Pancreas (tissue), 10 donors: ENCODE measurements at regions not wholly inside any gene's neighbourhood (a gene's known extent, or its start where the extent isn't known, plus 50 kb on each side); places are given as distances from the start of the nearest gene placed in this dataset.

ENCODE experiments used
- ATAC-seq, 4 donors: fragments of 200-7000 bp; cut with Tn5 transposase; one replicate each; pipeline versions ENCODE4 v1.8.0 to v1.9.1; 2020; ENCODE audit warnings: mild to moderate bottlenecking in 4 of 4, moderate library complexity in 4 of 4
- DNase-seq, 6 donors: peaks; one replicate each; pipeline ENCODE4 v3.0.0-alpha.2; 2020
- FAIRE-seq: peaks from 2 replicates; lab custom pipeline; 2012; peaks lifted over from hg19 to GRCh38; lab: Jason Lieb, UNC
- H3K27ac ChIP-seq, 4 donors: fragments of 200-600 bp; sonication (generic); 1 replicate in 3 of 4; 2 replicates in 1 of 4; pipeline versions ENCODE4 v1.5.0 to v1.8.0; 2020
- H3K27me3 ChIP-seq, 4 donors: fragments of 200-600 bp; one replicate each; pipeline ENCODE4 v1.8.0; 2021
- H3K36me3 ChIP-seq, 3 donors: fragments of 200-600 bp; sonication (generic) in 1 of 3; one replicate each; pipeline versions ENCODE4 v1.5.0 to v1.8.0; 2020 to 2021
- H3K4me1 ChIP-seq, 3 donors: fragments of 200-600 bp; one replicate each; pipeline ENCODE4 v1.8.0; 2021
- H3K4me3 ChIP-seq, 4 donors: fragments of 200-600 bp; sonication (generic) in 2 of 4; one replicate each; pipeline versions ENCODE4 v1.5.0 to v1.8.0; 2020 to 2021
- H3K9me3 ChIP-seq, 4 donors: fragments of 200-600 bp; one replicate each; pipeline ENCODE4 v1.8.0; 2021
- CTCF ChIP-seq, 4 donors: fragments of 200-600 bp; sonication (generic) in 3 of 4; IDR thresholded peaks; one replicate each; pipeline versions ENCODE4 v1.5.0 to v1.8.0; 2021; ENCODE audit warnings: antibody characterized with exemption in 4 of 4
- WGBS, 2 donors: extraction: QIAGEN DNeasy Blood & Tissue Kit; methylation state at CpG; one replicate each; pipeline ENCODE4 v1.1.7; 2013; 5-methylcytosine and 5-hydroxymethylcytosine counted together
- intact Hi-C, 3 donors: fragments of 100-400 bp; cut with DNase I; formaldehyde crosslinking; loops; one replicate each; pipeline versions ENCODE4 v1.11.1 to v1.14.2; 2022
- donor health status: healthy with polysubstance abuse.
- donor health status: DM: no; HTN: no; CAD: no; lungs with moderate emphysema.
- donor health status: DM: no; HTN: no; CAD: no.
- donor health status: control.
- donor health status: control.
- donor health status: Bipolar disorder and iron deficiency.
- donor health status: DM: yes; HTN: yes; CAD: no.
- donor health status: DM: no; HTN: no; CAD: no.
- donor health status: DM: no; HTN: no; CAD: no.
- donor health status: DM: yes; HTN: yes; CAD: no.

GRCh38 chr11:69965821-69966582 lies 112.1 kb upstream of the ANO1 start:
- Histone ChIP-seq H3K4me1 (no peaks in the 10 kb centered on the region), H3K4me3 (no peak overlapping the region), H3K27me3 (no peaks in the 10 kb centered on the region), H3K9me3 (no peaks in the 10 kb centered on the region), H3K36me3 (no peaks in the 10 kb centered on the region), H3K27ac (no peak overlapping the region)
- intact Hi-C loops: no loop called here
- ATAC-seq (peak in 2 of 4 donors; percentile 39 to 50), FAIRE-seq (no peak), DNase-seq (no peak)
- 31 to 38% methylated on average over 20 of the region's 20 CpGs for WGBS, 2 donors
- no peak for TF ChIP-seq CTCF (IDR thresholded peaks at IDR 0.05)

GRCh38 chr11:69966583-69966835 lies 111.6 kb upstream of the ANO1 start:
- no peak for FAIRE-seq

DNA sequence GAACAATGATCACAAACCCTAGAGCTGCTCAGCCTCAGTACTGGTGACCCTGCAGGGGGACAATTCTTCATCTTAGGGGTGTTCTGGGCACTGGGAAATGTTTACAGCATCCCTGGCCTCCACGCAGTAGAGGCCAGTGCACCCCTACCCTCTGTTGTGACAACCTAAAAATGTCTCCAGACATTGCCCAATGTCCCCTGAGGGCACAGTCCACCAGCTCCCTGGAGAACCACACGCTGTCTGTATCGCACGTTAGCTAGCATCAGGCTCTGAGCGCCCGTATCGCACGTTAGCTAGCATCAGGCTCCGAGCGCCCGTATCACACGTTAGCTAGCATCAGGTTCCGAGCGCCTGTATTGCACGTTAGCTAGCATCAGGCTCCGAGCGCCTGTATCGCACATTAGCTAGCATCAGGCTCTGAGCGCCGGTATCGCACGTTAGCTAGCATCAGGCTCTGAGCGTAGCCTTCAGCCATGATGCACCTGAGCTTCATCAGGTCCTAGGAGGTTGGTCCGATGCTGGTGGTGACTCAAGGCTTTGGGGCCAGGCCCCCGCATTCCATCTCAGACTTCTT lies 111.1 kb upstream of the ANO1 start:
- ATAC-seq (no peak), FAIRE-seq (no peak), DNase-seq (no peak)
- no peaks in the 10 kb centered on the region for H3K4me1 ChIP-seq
- H3K27me3 ChIP-seq: no peaks in the 10 kb centered on the region
- WGBS, 2 donors: 84 to 85% methylated on average over 25 of the region's 25 CpGs
- intact Hi-C loops: no loop called here
- H3K9me3 ChIP-seq: no peaks in the 10 kb centered on the region
- no peaks in the 10 kb centered on the region for H3K36me3 ChIP-seq
- TF ChIP-seq CTCF (IDR thresholded peaks at IDR 0.05): no peak
- no peak overlapping the region for H3K27ac ChIP-seq
- H3K4me3 ChIP-seq: no peak overlapping the region

More at GRCh38 chr11:69966583-69966835, 111.6 kb upstream of the ANO1 start:
- H3K4me1 ChIP-seq: no peaks in the 10 kb centered on the region
- intact Hi-C loops: no loop called here
- H3K4me3 ChIP-seq: no peak overlapping the region
- WGBS, 2 donors: 52 to 61% methylated on average over 4 of the region's 4 CpGs
- H3K27me3 ChIP-seq: no peaks in the 10 kb centered on the region
- no peak overlapping the region for H3K27ac ChIP-seq
- no peaks in the 10 kb centered on the region for H3K9me3 ChIP-seq
- DNase-seq (no peak), ATAC-seq (no peak)
- H3K36me3 ChIP-seq: no peaks in the 10 kb centered on the region
- TF ChIP-seq CTCF (IDR thresholded peaks at IDR 0.05): no peak

- Histone ChIP-seq H3K4me3 (no peak overlapping the region), H3K9me3 (no peaks in the 10 kb centered on the region), H3K27ac (no peak overlapping the region), H3K36me3 (no peaks in the 10 kb centered on the region), H3K4me1 (no peaks in the 10 kb centered on the region), H3K27me3 (no peaks in the 10 kb centered on the region)
- TF ChIP-seq CTCF (IDR thresholded peaks at IDR 0.05): no peak
- ATAC-seq (no peak), FAIRE-seq (no peak), DNase-seq (no peak)
- 58 to 74% methylated on average over 6 of the region's 6 CpGs for WGBS, 2 donors
- intact Hi-C loops: no loop called here
Measured at GRCh38 chr11:69967484-69967883, 110.6 kb upstream of the ANO1 start.
